Motor neuron (in vitro differentiated cells): ENCODE measurements at regions not wholly inside any gene's neighbourhood (a gene's known extent, or its start where the extent isn't known, plus 50 kb on each side); places are given as distances from the start of the nearest gene placed in this dataset.

Experiments used
- ATAC-seq, 8 experiments: fragments of 200-7000 bp; cut with Tn5 transposase; replicated peaks in 6 of 8; 2 replicates each; pipeline ENCODE4 v1.8.0; 2021; ENCODE audit warnings: mild to moderate bottlenecking in 8 of 8, moderate library complexity in 8 of 8
- H3K27ac ChIP-seq, 2 donors: fragments of 250-450 bp; sonication (Bioruptor Pico); 2 replicates each; pipeline ENCODE4 v1.9.0; 2021; ENCODE audit warnings: antibody characterized with exemption in 2 of 2, mild to moderate bottlenecking in 2 of 2, moderate library complexity in 1 of 2
- H3K4me1 ChIP-seq, 2 donors: fragments of 250-450 bp; sonication (Bioruptor Pico); replicated peaks in 1 of 2; 2 replicates each; pipeline ENCODE4 v1.6.1; 2021; ENCODE audit warnings: antibody characterized with exemption in 2 of 2, mild to moderate bottlenecking in 2 of 2, moderate library complexity in 1 of 2
- H3K4me3 ChIP-seq, 5 donors: fragments of 250-450 bp; sonication (Bioruptor Pico); 2 replicates each; pipeline ENCODE4 v1.9.0; 2021; ENCODE audit warnings: antibody characterized with exemption in 5 of 5, mild to moderate bottlenecking in 5 of 5, moderate library complexity in 4 of 5
- WGBS, 10 experiments: fragments of 450-650 bp; shearing (Covaris generic); methylation state at CpG; one replicate each; pipeline ENCODE4 v1.0.0; 2022; 5-methylcytosine and 5-hydroxymethylcytosine counted together
- in situ Hi-C, 9 experiments: fragments of 400-800 bp; cut with MboI; loops; one replicate each; pipeline ENCODE4 v1.15.0; 2021; ENCODE audit warnings: low sequenced_read_pairs in 9 of 9, low pct_unique_long_range_greater_than_20kb in 2 of 9; ENCODE audit not compliant: unreplicated experiment in 9 of 9

GRCh38 chr9:92196400-92196799 lies 81.2 kb upstream of the SPTLC1 start:
- in situ Hi-C loops = no loop called here
- H3K4me3 ChIP-seq = no peak overlapping the region
- no peak for ATAC-seq

GRCh38 chr9:92191801-92192200 lies 76.6 kb upstream of the SPTLC1 start:
- Histone ChIP-seq H3K27ac (no peak overlapping the region), H3K4me1 (peaks cover 5% of the 10 kb centered on the region in 2 donors), H3K4me3 (no peak overlapping the region)
- in situ Hi-C loops = no loop called here
- 31 to 100% (median 86%) methylated on average over 1 to 2 of the region's 6 CpGs; no CpG with 5 or more reads in 5 of the 10 experiments for WGBS, 10 experiments
- ATAC-seq = peak in 3 of 8 experiments; percentile 96 to 98 (median 98)

More at GRCh38 chr9:92196400-92196799, 81.2 kb upstream of the SPTLC1 start:
- no peaks in the 10 kb centered on the region for H3K4me1 ChIP-seq
- no peak overlapping the region for H3K27ac ChIP-seq

GRCh38 chr9:92190536-92190790 lies 75.2 kb upstream of the SPTLC1 start:
- Histone ChIP-seq H3K4me1 (peaks cover 5% of the 10 kb centered on the region in 2 donors), H3K27ac (no peak overlapping the region), H3K4me3 (no peak overlapping the region)
- no peak for ATAC-seq
- WGBS, 10 experiments = 92 to 100% (median 92%) methylated on average over 1 to 2 of the region's 2 CpGs; no CpG with 5 or more reads in 7 of the 10 experiments
- in situ Hi-C loops = no loop called here

- no peak for ATAC-seq
- in situ Hi-C loops = no loop called here
- peaks cover 5% of the 10 kb centered on the region in 2 donors for H3K4me1 ChIP-seq
- no peak overlapping the region for H3K4me3 ChIP-seq
- peak overlapping the region in 1 of 2 donors; percentile 41 for H3K27ac ChIP-seq
- 80 to 100% (median 100%) methylated on average over 1 to 3 of the region's 30 CpGs; no CpG with 5 or more reads in 7 of the 10 experiments for WGBS, 10 experiments
Observed at GRCh38 chr9:92189782-92190535, 74.7 kb upstream of the SPTLC1 start.

- ATAC-seq = no peak
- Histone ChIP-seq H3K4me1 (peaks cover 5% of the 10 kb centered on the region in 2 donors), H3K4me3 (no peak overlapping the region), H3K27ac (peak overlapping the region in 1 of 2 donors; percentile 41)
- in situ Hi-C loops = no loop called here
- 100% methylated on average over 1 of the region's 25 CpGs; no CpG with 5 or more reads in 9 of the 10 experiments for WGBS, 10 experiments
Observed at GRCh38 chr9:92188969-92189781, 74.0 kb upstream of the SPTLC1 start.

GRCh38 chr9:92187989-92188714 lies 72.9 kb upstream of the SPTLC1 start:
- in situ Hi-C loops = no loop called here
- H3K4me3 ChIP-seq = no peak overlapping the region
- WGBS, 10 experiments = 60 to 95% (median 88%) methylated on average over 1 to 4 of the region's 10 CpGs; no CpG with 5 or more reads in 5 of the 10 experiments
- peak in 1 of 8 experiments; percentile 15 for ATAC-seq
- no peak overlapping the region for H3K27ac ChIP-seq
- peaks cover 5% of the 10 kb centered on the region in 2 donors for H3K4me1 ChIP-seq

GRCh38 chr9:92187390-92187789 lies 72.2 kb upstream of the SPTLC1 start:
- Histone ChIP-seq H3K27ac (no peak overlapping the region), H3K4me3 (no peak overlapping the region), H3K4me1 (peaks cover 5% of the 10 kb centered on the region in 2 donors)
- in situ Hi-C loops = no loop called here
- WGBS, 10 experiments = 20 to 89% (median 50%) methylated on average over 1 to 3 of the region's 3 CpGs; no CpG with 5 or more reads in 5 of the 10 experiments
- no peak for ATAC-seq

GRCh38 chr9:92186631-92187030 lies 71.4 kb upstream of the SPTLC1 start:
- Histone ChIP-seq H3K27ac (no peak overlapping the region), H3K4me3 (no peak overlapping the region), H3K4me1 (peaks cover 5% of the 10 kb centered on the region in 2 donors)
- WGBS, 10 experiments = 60 to 100% (median 80%) methylated on average over 1 of the region's 7 CpGs; no CpG with 5 or more reads in 6 of the 10 experiments
- no peak for ATAC-seq
- in situ Hi-C loops = no loop called here

- Histone ChIP-seq H3K4me3 (no peak overlapping the region), H3K4me1 (peaks cover 5% of the 10 kb centered on the region in 2 donors), H3K27ac (no peak overlapping the region)
- in situ Hi-C loops = no loop called here
- WGBS, 10 experiments = 80 to 96% (median 90%) methylated on average over 2 to 5 of the region's 5 CpGs; no CpG with 5 or more reads in 2 of the 10 experiments
- no peak for ATAC-seq
Observed at GRCh38 chr9:92185681-92186080, 70.5 kb upstream of the SPTLC1 start.

GRCh38 chr9:92185096-92185495 lies 69.9 kb upstream of the SPTLC1 start:
- WGBS, 10 experiments = 29 to 83% (median 80%) methylated on average over 1 to 4 of the region's 9 CpGs; no CpG with 5 or more reads in 7 of the 10 experiments
- Histone ChIP-seq H3K4me1 (peaks cover 5% of the 10 kb centered on the region in 2 donors), H3K4me3 (no peak overlapping the region), H3K27ac (no peak overlapping the region)
- in situ Hi-C loops = no loop called here
- peak in 2 of 8 experiments; percentile 6 to 16 for ATAC-seq

GRCh38 chr9:92184041-92184564 lies 68.9 kb upstream of the SPTLC1 start:
- H3K4me1 ChIP-seq = no peaks in the 10 kb centered on the region
- no peak for ATAC-seq
- 50 to 100% (median 71%) methylated on average over 1 of the region's 1 CpG; no CpG with 5 or more reads in 1 of the 10 experiments for WGBS, 10 experiments
- no peak overlapping the region for H3K4me3 ChIP-seq
- in situ Hi-C loops = no loop called here
- no peak overlapping the region for H3K27ac ChIP-seq

- no peak for ATAC-seq
- WGBS, 10 experiments = 32 to 90% (median 74%) methylated on average over 1 to 3 of the region's 5 CpGs; no CpG with 5 or more reads in 4 of the 10 experiments
Observed at GRCh38 chr9:92183449-92183848, 68.2 kb upstream of the SPTLC1 start.

GRCh38 chr9:92181296-92181695 lies 66.1 kb upstream of the SPTLC1 start:
- no peak for ATAC-seq
- Histone ChIP-seq H3K27ac (peak overlapping the region in 1 of 2 donors; percentile 12), H3K4me3 (no peak overlapping the region), H3K4me1 (no peaks in the 10 kb centered on the region)
- WGBS, 10 experiments = 43 to 79% (median 74%) methylated on average over 1 to 2 of the region's 4 CpGs; no CpG with 5 or more reads in 6 of the 10 experiments
- in situ Hi-C loops = no loop called here

More at GRCh38 chr9:92183449-92183848, 68.2 kb upstream of the SPTLC1 start:
- H3K4me3 ChIP-seq = no peak overlapping the region
- in situ Hi-C loops = no loop called here
- no peak overlapping the region for H3K27ac ChIP-seq
- no peaks in the 10 kb centered on the region for H3K4me1 ChIP-seq
